ENCODE measurements at regions not wholly inside any gene's neighbourhood (a gene's known extent, or its start where the extent isn't known, plus 50 kb on each side); places are given as distances from the start of the nearest gene placed in this dataset.

DNA sequence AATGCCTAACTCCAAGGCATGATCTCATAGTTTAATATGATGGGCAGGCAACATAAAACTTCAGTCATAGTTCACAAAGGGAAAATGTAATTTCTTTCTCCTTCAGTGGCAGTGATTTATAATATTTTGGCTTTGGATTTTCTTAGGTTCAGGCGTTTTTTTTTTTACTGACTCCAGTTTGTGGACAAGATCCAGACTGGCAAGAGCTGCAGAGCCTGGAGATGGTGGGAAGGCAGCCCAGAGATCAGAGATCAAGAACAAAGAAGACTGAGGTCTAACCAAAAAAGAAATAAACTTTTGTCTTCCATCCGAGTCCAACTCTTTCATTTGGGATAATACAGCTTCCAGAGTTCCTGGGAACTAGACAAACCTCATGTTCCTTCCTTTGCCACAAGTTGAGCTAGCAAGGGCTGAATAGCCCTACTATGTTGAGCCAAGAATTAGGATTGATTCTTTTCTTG, 215.3 kb upstream of the SETBP1 start:
- DNase-seq (ENCODE audit: low read depth, low spot score) = peak; percentile 7
- in situ Hi-C loops (cut with HindIII; ENCODE audit: low sequenced_read_pairs) = no loop called here
- no peak overlapping the region for H3K4me3 ChIP-seq (ENCODE audit: low read depth, low read length)
- TF ChIP-seq, protein P1, sequence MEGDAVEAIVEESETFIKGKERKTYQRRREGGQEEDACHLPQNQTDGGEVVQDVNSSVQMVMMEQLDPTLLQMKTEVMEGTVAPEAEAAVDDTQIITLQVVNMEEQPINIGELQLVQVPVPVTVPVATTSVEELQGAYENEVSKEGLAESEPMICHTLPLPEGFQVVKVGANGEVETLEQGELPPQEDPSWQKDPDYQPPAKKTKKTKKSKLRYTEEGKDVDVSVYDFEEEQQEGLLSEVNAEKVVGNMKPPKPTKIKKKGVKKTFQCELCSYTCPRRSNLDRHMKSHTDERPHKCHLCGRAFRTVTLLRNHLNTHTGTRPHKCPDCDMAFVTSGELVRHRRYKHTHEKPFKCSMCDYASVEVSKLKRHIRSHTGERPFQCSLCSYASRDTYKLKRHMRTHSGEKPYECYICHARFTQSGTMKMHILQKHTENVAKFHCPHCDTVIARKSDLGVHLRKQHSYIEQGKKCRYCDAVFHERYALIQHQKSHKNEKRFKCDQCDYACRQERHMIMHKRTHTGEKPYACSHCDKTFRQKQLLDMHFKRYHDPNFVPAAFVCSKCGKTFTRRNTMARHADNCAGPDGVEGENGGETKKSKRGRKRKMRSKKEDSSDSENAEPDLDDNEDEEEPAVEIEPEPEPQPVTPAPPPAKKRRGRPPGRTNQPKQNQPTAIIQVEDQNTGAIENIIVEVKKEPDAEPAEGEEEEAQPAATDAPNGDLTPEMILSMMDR (IDR thresholded peaks at IDR 0.05; ENCODE audit: low read depth, low read length) = no peak

DNA sequence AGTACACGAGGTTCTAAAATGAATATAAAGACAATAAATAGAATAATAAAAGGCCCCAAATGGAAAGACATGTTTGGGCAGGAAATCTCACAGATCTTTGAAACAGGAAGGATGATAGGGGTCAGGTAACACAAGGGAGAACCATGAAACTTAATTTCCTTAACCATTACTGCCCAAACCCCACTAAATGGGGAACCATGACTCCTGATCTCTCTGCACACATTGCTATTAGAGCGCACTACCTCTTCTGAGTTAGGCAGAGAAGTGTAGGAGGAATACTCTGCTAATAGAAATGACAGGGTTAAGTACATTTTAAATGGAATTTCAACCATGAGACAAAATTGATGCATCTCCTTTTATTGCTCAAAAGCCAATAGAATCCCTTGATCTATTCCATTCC, 213.7 kb upstream of the SETBP1 start:
- TF ChIP-seq, protein P1 (IDR thresholded peaks at IDR 0.05; ENCODE audit: low read depth, low read length) = no peak
- no peak overlapping the region for H3K4me3 ChIP-seq (ENCODE audit: low read depth, low read length)
- in situ Hi-C loops (cut with HindIII; ENCODE audit: low sequenced_read_pairs) = no loop called here
- no peak for DNase-seq (ENCODE audit: low read depth, low spot score)

DNA sequence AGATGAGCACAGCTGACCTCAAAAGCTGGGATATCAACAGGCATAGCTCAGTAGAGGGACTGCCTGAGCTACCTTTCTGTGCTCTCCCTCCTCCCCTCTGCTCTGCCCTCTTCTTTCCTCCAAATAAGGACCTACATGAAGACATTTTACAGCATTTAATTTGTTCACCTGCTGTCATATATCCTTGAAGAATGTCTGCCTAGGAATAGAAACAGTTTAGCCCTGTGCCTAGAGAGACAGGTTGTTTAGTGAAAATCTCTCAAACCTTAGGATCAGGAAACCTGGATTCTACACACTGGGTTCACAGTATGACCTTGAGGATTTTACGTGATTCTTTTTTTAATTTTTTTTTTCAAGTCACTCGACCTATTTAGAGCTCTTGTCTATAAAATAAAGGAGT, 213.0 kb upstream of the SETBP1 start:
- TF ChIP-seq, protein P1 (IDR thresholded peaks at IDR 0.05; ENCODE audit: low read depth, low read length) = no peak
- DNase-seq (ENCODE audit: low read depth, low spot score) = no peak
- H3K4me3 ChIP-seq (ENCODE audit: low read depth, low read length) = no peak overlapping the region
- in situ Hi-C loops (cut with HindIII; ENCODE audit: low sequenced_read_pairs) = no loop called here

DNA sequence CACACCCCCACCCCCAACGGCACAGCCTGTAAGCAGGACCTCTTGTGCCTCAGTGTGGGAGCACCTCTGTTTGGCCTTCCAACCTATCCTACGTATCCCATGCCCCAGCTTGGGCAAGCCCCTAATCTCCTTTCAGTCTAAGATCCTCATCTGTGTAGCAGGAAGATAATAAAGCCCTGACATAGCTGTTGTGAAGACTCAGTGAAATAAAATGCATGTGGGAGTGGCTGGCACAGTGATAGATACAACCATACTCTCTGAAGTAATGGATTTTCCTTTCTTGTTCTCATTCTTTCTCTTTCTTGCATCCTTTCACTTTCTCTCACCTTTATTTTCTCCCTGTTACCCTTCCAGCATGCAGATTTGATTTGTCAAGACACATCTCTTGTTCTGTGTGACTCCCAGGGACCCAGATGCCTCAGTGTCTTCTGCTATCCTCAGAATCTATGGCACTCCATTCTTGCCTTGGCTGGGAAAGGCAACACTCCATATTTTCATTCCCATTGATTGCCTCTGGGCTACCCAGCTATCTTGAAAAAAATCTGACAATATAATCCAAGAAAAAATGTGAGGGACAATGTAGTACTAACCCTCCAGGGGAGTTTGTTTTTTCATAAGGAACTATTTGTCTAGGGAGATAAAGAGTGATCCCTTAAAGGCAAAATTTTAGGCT, 207.2 kb upstream of the SETBP1 start:
- DNase-seq (ENCODE audit: low read depth, low spot score) = no peak
- TF ChIP-seq, protein P1 (IDR thresholded peaks at IDR 0.05; ENCODE audit: low read depth, low read length) = no peak
- H3K4me3 ChIP-seq (ENCODE audit: low read depth, low read length) = no peak overlapping the region
- in situ Hi-C loops (cut with HindIII; ENCODE audit: low sequenced_read_pairs) = no loop called here

DNA sequence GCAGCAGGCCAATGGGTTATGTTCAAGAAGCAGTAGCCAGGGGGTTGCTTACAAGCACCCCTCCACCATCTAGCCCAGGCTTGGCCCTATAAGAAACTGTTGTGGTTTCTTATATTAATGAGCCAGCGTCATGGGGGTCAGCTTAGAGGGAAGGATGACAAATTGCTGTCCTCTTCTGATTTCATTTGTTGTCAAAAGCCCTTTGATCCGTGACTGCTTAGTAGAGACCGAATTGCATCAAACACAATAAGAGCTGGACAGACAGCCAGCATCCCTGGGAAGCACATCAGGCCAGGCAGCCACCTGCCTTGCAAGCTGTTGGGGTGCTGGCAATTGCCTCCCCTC, 206.6 kb upstream of the SETBP1 start:
- TF ChIP-seq, protein P1 (IDR thresholded peaks at IDR 0.05; ENCODE audit: low read depth, low read length) = no peak
- in situ Hi-C loops (cut with HindIII; ENCODE audit: low sequenced_read_pairs) = no loop called here
- no peak for DNase-seq (ENCODE audit: low read depth, low spot score)
- no peak overlapping the region for H3K4me3 ChIP-seq (ENCODE audit: low read depth, low read length)

DNA sequence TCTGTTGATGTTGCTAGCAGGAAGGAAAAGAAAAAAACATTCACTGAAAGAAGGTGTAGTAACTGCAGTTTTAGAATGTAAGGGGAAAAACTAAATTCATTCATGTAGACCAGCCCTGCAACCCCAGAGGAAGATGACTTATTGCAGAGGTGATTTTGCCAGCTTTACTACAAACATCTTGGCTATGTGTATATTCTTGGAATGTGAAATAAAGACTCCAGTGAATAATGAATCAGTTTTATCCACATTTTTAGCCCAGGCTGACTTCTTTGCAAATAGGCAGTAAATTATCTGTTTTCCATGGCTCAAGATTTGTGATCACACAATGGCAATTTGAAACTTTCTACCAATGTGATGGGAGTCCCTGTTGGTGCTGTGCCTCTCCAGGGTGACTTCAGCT, 206.1 kb upstream of the SETBP1 start:
- in situ Hi-C loops (cut with HindIII; ENCODE audit: low sequenced_read_pairs) = no loop called here
- H3K4me3 ChIP-seq (ENCODE audit: low read depth, low read length) = no peak overlapping the region
- TF ChIP-seq, protein P1 (IDR thresholded peaks at IDR 0.05; ENCODE audit: low read depth, low read length) = no peak
- no peak for DNase-seq (ENCODE audit: low read depth, low spot score)

Measured in astrocyte of the spinal cord (primary cell).